GM12878 (cell line): ENCODE measurements at regions not wholly inside any gene's neighbourhood (a gene's known extent, or its start where the extent isn't known, plus 50 kb on each side); places are given as distances from the start of the nearest gene placed in this dataset.

ENCODE experiments used
- ATAC-seq: fragments of 200-7000 bp; cut with Tn5 transposase; 3 replicates; pipeline ENCODE4 v1.9.1; 2020; ENCODE audit warnings: mild to moderate bottlenecking, moderate library complexity
- BruUV-seq: library from RNA; stranded (reverse); fragments of 400-500 nt; replicated peaks from 2 replicates; lab custom pipeline; 2021; lab: Mats Ljungman, UMichigan
- CTCF ChIA-PET: fragments of 300-600 bp; sonication (Branson Sonifier 250); formaldehyde crosslinking; extraction: SDS; loops from one replicate; lab custom pipeline; 2021; ENCODE audit warnings: inconsistent platforms; lab: Yijun Ruan, JAX
- POLR2A ChIA-PET: fragments of 350-600 bp; formaldehyde crosslinking; extraction: SDS; loops from one replicate; lab custom pipeline; 2021; ENCODE audit warnings: inconsistent platforms; lab: Charles Lee
- RAD21 ChIA-PET: fragments of 300-600 bp; sonication (Branson Sonifier 250); formaldehyde crosslinking; loops from one replicate; lab custom pipeline; 2023; ENCODE audit warnings: antibody characterized with exemption; ENCODE audit not compliant: unreplicated experiment; lab: Charles Lee
- SMC1A ChIA-PET: fragments of 300-600 bp; sonication (Branson Sonifier 250); formaldehyde crosslinking; loops from one replicate; lab custom pipeline; 2023; ENCODE audit not compliant: unreplicated experiment, uncharacterized antibody; lab: Charles Lee
- DNase-seq: peaks from one replicate; pipeline ENCODE4 v3.0.0-alpha.2; 2011; ENCODE audit warnings: low read depth, low spot score
- FAIRE-seq: peaks from 3 replicates; lab custom pipeline; 2011; peaks lifted over from hg19 to GRCh38; lab: Jason Lieb, UNC
- H2AFZ ChIP-seq: 2 replicates; pipeline ENCODE4 v1.6.0; 2011; ENCODE audit warnings: low read depth, low read length, control low read depth; ENCODE audit not compliant: control insufficient read depth
- H3K27ac ChIP-seq: 2 replicates; pipeline ENCODE4 v1.5.1; 2011; ENCODE audit warnings: control low read depth; ENCODE audit not compliant: control insufficient read depth, insufficient read depth
- H3K27me3 ChIP-seq, 2 experiments: replicated peaks in 1 of 2; 2 replicates each; pipeline versions ENCODE4 v1.6.0 to v1.6.1; 2011; ENCODE audit warnings: low read length in 1 of 2; ENCODE audit not compliant: control insufficient read depth in 2 of 2, insufficient read depth in 2 of 2
- H3K36me3 ChIP-seq, 2 experiments: 2 replicates each; pipeline ENCODE4 v1.5.1; 2011; ENCODE audit warnings: low read length in 1 of 2; ENCODE audit not compliant: control insufficient read depth in 2 of 2, insufficient read depth in 2 of 2
- H3K4me1 ChIP-seq: 2 replicates; pipeline ENCODE4 v1.6.1; 2011; ENCODE audit warnings: mild to moderate bottlenecking, low read length, moderate library complexity, mixed read lengths; ENCODE audit not compliant: control insufficient read depth, insufficient read depth
- H3K4me2 ChIP-seq: 2 replicates; pipeline ENCODE4 v1.6.0; 2011; ENCODE audit warnings: control low read depth; ENCODE audit not compliant: control insufficient read depth, insufficient read depth
- H3K4me3 ChIP-seq: fragments of 200-600 bp; sonication (generic); 2 replicates; pipeline ENCODE4 v1.5.1; 2016
- H3K79me2 ChIP-seq: 2 replicates; pipeline ENCODE4 v1.6.0; 2011; ENCODE audit warnings: low read length; ENCODE audit not compliant: control insufficient read depth, insufficient read depth
- H3K9ac ChIP-seq: 2 replicates; pipeline ENCODE4 v1.8.0; 2011; ENCODE audit warnings: low read length, control low read depth, mixed read lengths; ENCODE audit not compliant: control insufficient read depth, insufficient read depth
- H3K9me3 ChIP-seq: replicated peaks from 3 replicates; pipeline ENCODE4 v1.5.1; 2011; ENCODE audit warnings: mild to moderate bottlenecking, low read length; ENCODE audit not compliant: control insufficient read depth, insufficient read depth
- H4K20me1 ChIP-seq: 2 replicates; pipeline ENCODE4 v1.6.0; 2011; ENCODE audit not compliant: control insufficient read depth, insufficient read depth
- ATF7 ChIP-seq: fragments of 450-650 bp; IDR thresholded peaks from 2 replicates; pipeline ENCODE4 v1.6.1; 2016; ENCODE audit warnings: low read depth, mild to moderate bottlenecking
- BHLHE40 ChIP-seq, 2 experiments: fragments of 450-650 bp in 1 of 2; IDR thresholded peaks; 2 replicates each; pipeline ENCODE4 v1.6.1; 2011 to 2017; ENCODE audit warnings: low read depth in 2 of 2, borderline replicate concordance in 1 of 2, improper control_type of control experiment in 1 of 2, low read length in 1 of 2, mild to moderate bottlenecking in 1 of 2
- CTCF ChIP-seq, 3 experiments: IDR thresholded peaks in 2 of 3; conservative IDR thresholded peaks in 1 of 3; 2 replicates each; pipeline ENCODE4 v1.5.1; 2011; ENCODE audit warnings: low read depth in 3 of 3, low read length in 3 of 3, mild to moderate bottlenecking in 3 of 3, control low read depth in 2 of 3, moderate library complexity in 2 of 3, inconsistent platforms in 1 of 3, mixed read lengths in 1 of 3; ENCODE audit not compliant: control insufficient read depth in 2 of 3, insufficient read depth in 1 of 3; ENCODE audit errors: extremely low read depth in 1 of 3
- DPF2 ChIP-seq: fragments of 450-650 bp; IDR thresholded peaks from 2 replicates; pipeline ENCODE4 v1.6.1; 2017; ENCODE audit warnings: mild to moderate bottlenecking
- MTA3 ChIP-seq: IDR thresholded peaks from 2 replicates; pipeline ENCODE4 v1.6.1; 2012; ENCODE audit warnings: low read length, inconsistent platforms, borderline replicate concordance
- NR2F1 ChIP-seq: fragments of 450-650 bp; conservative IDR thresholded peaks from 2 replicates; pipeline ENCODE4 v1.6.1; 2017; ENCODE audit warnings: mild to moderate bottlenecking
- REST ChIP-seq: IDR thresholded peaks from 2 replicates; pipeline ENCODE4 v1.6.1; 2012; ENCODE audit warnings: mild to moderate bottlenecking, low read depth, low read length
- SIN3A ChIP-seq: IDR thresholded peaks from 2 replicates; pipeline ENCODE4 v1.6.1; 2012; ENCODE audit warnings: low read depth, low read length, improper control_type of control experiment
- SMAD1 ChIP-seq: fragments of 450-650 bp; IDR thresholded peaks from 2 replicates; pipeline ENCODE4 v1.6.1; 2018; ENCODE audit warnings: mild to moderate bottlenecking, low read depth; ENCODE audit not compliant: partially characterized antibody
- ZNF217 ChIP-seq: fragments of 450-650 bp; IDR thresholded peaks from 2 replicates; pipeline ENCODE4 v1.6.1; 2017; ENCODE audit warnings: antibody characterized with exemption, mild to moderate bottlenecking
- ZNF384 ChIP-seq: IDR thresholded peaks from 2 replicates; pipeline ENCODE4 v1.6.1; 2012; ENCODE audit warnings: low read depth, mild to moderate bottlenecking, low read length, improper control_type of control experiment, borderline replicate concordance
- WGBS: methylation state at CpG from one replicate; pipeline ENCODE4 v1.1.6; 2016; ENCODE audit warnings: low lambda C conversion rate; ENCODE audit not compliant: insufficient replicate concordance, insufficient coverage; ENCODE audit errors: missing lambda C conversion rate; 5-methylcytosine and 5-hydroxymethylcytosine counted together
- in situ Hi-C: fragments of 300-500 bp; cut with MboI; formaldehyde crosslinking; loops from 9 replicates; pipeline ENCODE4 v1.14.3; 2018; ENCODE audit warnings: mixed read lengths
- intact Hi-C: fragments of 100-400 bp; cut with micrococcal nuclease; formaldehyde crosslinking; loops from one replicate; pipeline ENCODE4 v1.14.2; 2022; ENCODE audit not compliant: unreplicated experiment
- TF ChIP-seq, protein P1 (sequence below): fragments of 450-650 bp; IDR thresholded peaks from 2 replicates; pipeline ENCODE4 v1.6.1; 2017; ENCODE audit warnings: borderline replicate concordance

DNA sequence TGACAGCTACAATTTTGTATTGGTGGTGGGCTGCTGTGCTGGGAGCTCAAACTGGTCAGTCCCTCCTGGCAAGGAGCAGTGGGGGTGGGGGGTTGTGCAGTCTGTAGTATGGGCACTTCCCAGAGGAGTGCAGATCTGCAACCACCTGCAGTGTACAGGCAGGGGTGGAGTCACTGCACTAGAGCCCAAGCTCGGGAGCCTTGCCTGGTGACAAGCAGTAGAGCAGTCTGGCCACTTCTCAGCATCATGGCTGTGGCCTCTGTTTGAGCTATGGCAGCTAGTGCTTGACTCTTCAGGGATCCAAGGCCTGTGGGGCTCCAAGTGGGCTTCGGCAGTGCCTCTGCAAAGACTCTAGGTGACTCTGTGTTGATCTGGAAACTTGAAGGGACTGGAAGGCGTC is 585.1 kb upstream of the GRM3 start:
- Histone ChIP-seq H3K9ac (no peak overlapping the region), H3K4me2 (no peak overlapping the region), H3K27me3 (no peaks in the 10 kb centered on the region), H3K4me3 (no peak overlapping the region), H3K79me2 (no peaks in the 10 kb centered on the region), H4K20me1 (no peaks in the 10 kb centered on the region), H3K9me3 (no peaks in the 10 kb centered on the region), H2AFZ (no peak overlapping the region), H3K36me3 (no peaks in the 10 kb centered on the region), H3K27ac (no peak overlapping the region), H3K4me1 (no peaks in the 10 kb centered on the region)
- intact Hi-C loops (no loop called here), in situ Hi-C loops (no loop called here)
- no peak for ATAC-seq
- DNase-seq = no peak
- ChIA-PET SMC1A (no interaction called here), POLR2A (no interaction called here), RAD21 (no interaction called here), CTCF (no interaction called here)
- no TSS peak for BruUV-seq
- FAIRE-seq = no peak
- WGBS = 0% methylated on average over 3 of the region's 3 CpGs
- TF ChIP-seq BHLHE40 (IDR thresholded peaks at IDR 0.05; ENCODE audit: borderline replicate concordance in 1 of 2, low read depth in 2 of 2, low read length in 1 of 2) = no peak
- no peak for TF ChIP-seq SMAD1
- no peak for TF ChIP-seq DPF2
- no peak for TF ChIP-seq ZNF217
- TF ChIP-seq ATF7 = no peak
- no peak for TF ChIP-seq MTA3
- no peak for TF ChIP-seq REST
- TF ChIP-seq SIN3A = no peak
- no peak for TF ChIP-seq ZNF384
- TF ChIP-seq, protein P1, sequence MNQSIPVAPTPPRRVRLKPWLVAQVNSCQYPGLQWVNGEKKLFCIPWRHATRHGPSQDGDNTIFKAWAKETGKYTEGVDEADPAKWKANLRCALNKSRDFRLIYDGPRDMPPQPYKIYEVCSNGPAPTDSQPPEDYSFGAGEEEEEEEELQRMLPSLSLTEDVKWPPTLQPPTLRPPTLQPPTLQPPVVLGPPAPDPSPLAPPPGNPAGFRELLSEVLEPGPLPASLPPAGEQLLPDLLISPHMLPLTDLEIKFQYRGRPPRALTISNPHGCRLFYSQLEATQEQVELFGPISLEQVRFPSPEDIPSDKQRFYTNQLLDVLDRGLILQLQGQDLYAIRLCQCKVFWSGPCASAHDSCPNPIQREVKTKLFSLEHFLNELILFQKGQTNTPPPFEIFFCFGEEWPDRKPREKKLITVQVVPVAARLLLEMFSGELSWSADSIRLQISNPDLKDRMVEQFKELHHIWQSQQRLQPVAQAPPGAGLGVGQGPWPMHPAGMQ = no peak
- TF ChIP-seq NR2F1 = no peak
- TF ChIP-seq CTCF (IDR thresholded peaks at IDR 0.05 in 2 of 3, conservative IDR thresholded peaks at IDR 0.05 in 1 of 3; ENCODE audit: control insufficient read depth in 2 of 3, extremely low read depth in 1 of 3, insufficient read depth in 1 of 3, low read depth in 3 of 3, low read length in 3 of 3) = no peak
